SJSA1 (cell line): ENCODE measurements at regions not wholly inside any gene's neighbourhood (a gene's known extent, or its start where the extent isn't known, plus 50 kb on each side); places are given as distances from the start of the nearest gene placed in this dataset.

Experiments
- DNase-seq, 2 experiments: peaks; one replicate each; pipeline ENCODE4 v3.0.0-alpha.2; 2015 to 2020; ENCODE audit warnings: low spot score in 2 of 2, low read depth in 1 of 2
- H3K27ac ChIP-seq: fragments of 250-450 bp; sonication (Bioruptor Pico); 2 replicates; pipeline ENCODE4 v1.5.1; 2020; ENCODE audit warnings: mild to moderate bottlenecking, moderate library complexity
- H3K27me3 ChIP-seq: fragments of 250-450 bp; sonication (Bioruptor Pico); replicated peaks from 2 replicates; pipeline ENCODE4 v1.5.1; 2020; ENCODE audit warnings: mild to moderate bottlenecking, moderate library complexity
- H3K36me3 ChIP-seq: fragments of 250-450 bp; sonication (Bioruptor Pico); 2 replicates; pipeline ENCODE4 v1.5.1; 2020; ENCODE audit warnings: mild to moderate bottlenecking
- H3K4me1 ChIP-seq: fragments of 250-450 bp; sonication (Bioruptor Pico); replicated peaks from 2 replicates; pipeline ENCODE4 v1.6.1; 2021; ENCODE audit warnings: mild to moderate bottlenecking
- H3K4me3 ChIP-seq: fragments of 250-450 bp; sonication (Bioruptor Pico); 2 replicates; pipeline ENCODE4 v1.5.1; 2020; ENCODE audit warnings: mild to moderate bottlenecking
- H3K9me3 ChIP-seq: fragments of 250-450 bp; sonication (Bioruptor Pico); replicated peaks from 2 replicates; pipeline ENCODE4 v1.5.1; 2020; ENCODE audit warnings: mild to moderate bottlenecking

GRCh38 chr18:49663899-49664890 lies 102.3 kb downstream of the LIPG start:
- Histone ChIP-seq H3K4me1 (peaks cover 8% of the 10 kb centered on the region; the same call in 1 of the 2 replicates), H3K9me3 (no peaks in the 10 kb centered on the region), H3K4me3 (no peak overlapping the region), H3K27me3 (no peaks in the 10 kb centered on the region), H3K36me3 (no peaks in the 10 kb centered on the region), H3K27ac (no peak overlapping the region)
- DNase-seq: no peak

GRCh38 chr18:49662506-49662905 lies 100.6 kb downstream of the LIPG start:
- Histone ChIP-seq H3K27me3 (no peaks in the 10 kb centered on the region), H3K4me3 (no peak overlapping the region), H3K27ac (no peak overlapping the region)

GRCh38 chr18:49658823-49659404 lies 97.1 kb downstream of the LIPG start:
- no peak for DNase-seq

More at GRCh38 chr18:49662506-49662905, 100.6 kb downstream of the LIPG start:
- DNase-seq: no peak
- Histone ChIP-seq H3K36me3 (no peaks in the 10 kb centered on the region), H3K4me1 (peaks cover 4% of the 10 kb centered on the region; the same call in 1 of the 2 replicates), H3K9me3 (no peaks in the 10 kb centered on the region)

GRCh38 chr18:49656073-49656692 lies 94.3 kb downstream of the LIPG start:
- Histone ChIP-seq H3K27ac (peak overlapping the region; percentile 69), H3K27me3 (no peaks in the 10 kb centered on the region), H3K4me1 (peaks cover 13% of the 10 kb centered on the region), H3K4me3 (no peak overlapping the region), H3K36me3 (no peaks in the 10 kb centered on the region), H3K9me3 (no peaks in the 10 kb centered on the region)
- DNase-seq: peak; percentile 83 to 87

More at GRCh38 chr18:49658823-49659404, 97.1 kb downstream of the LIPG start:
- no peak overlapping the region for H3K4me3 ChIP-seq
- H3K36me3 ChIP-seq: no peaks in the 10 kb centered on the region
- H3K27ac ChIP-seq: no peak overlapping the region
- H3K9me3 ChIP-seq: no peaks in the 10 kb centered on the region
- H3K27me3 ChIP-seq: no peaks in the 10 kb centered on the region
- H3K4me1 ChIP-seq: peaks cover 13% of the 10 kb centered on the region

- no peak for DNase-seq
- Histone ChIP-seq H3K4me3 (no peak overlapping the region), H3K36me3 (no peaks in the 10 kb centered on the region), H3K27ac (peak overlapping the region; percentile 69), H3K27me3 (no peaks in the 10 kb centered on the region), H3K4me1 (peaks cover 13% of the 10 kb centered on the region), H3K9me3 (no peaks in the 10 kb centered on the region)
Observed at GRCh38 chr18:49655266-49656072, 93.6 kb downstream of the LIPG start.

- DNase-seq: no peak
- Histone ChIP-seq H3K27me3 (no peaks in the 10 kb centered on the region), H3K27ac (no peak overlapping the region), H3K36me3 (no peaks in the 10 kb centered on the region), H3K4me3 (no peak overlapping the region), H3K4me1 (peaks cover 13% of the 10 kb centered on the region), H3K9me3 (no peaks in the 10 kb centered on the region)
Observed at GRCh38 chr18:49654347-49654746, 92.5 kb downstream of the LIPG start.

- peaks cover 13% of the 10 kb centered on the region for H3K4me1 ChIP-seq
- H3K9me3 ChIP-seq: no peaks in the 10 kb centered on the region
- no peak for DNase-seq
- H3K36me3 ChIP-seq: no peaks in the 10 kb centered on the region
- H3K27me3 ChIP-seq: no peaks in the 10 kb centered on the region
- H3K4me3 ChIP-seq: no peak overlapping the region
- H3K27ac ChIP-seq: no peak overlapping the region
Observed at GRCh38 chr18:49652881-49653724, 91.2 kb downstream of the LIPG start.

GRCh38 chr18:49651033-49651432 lies 89.2 kb downstream of the LIPG start:
- no peak for DNase-seq
- H3K4me1 ChIP-seq: peaks cover 18% of the 10 kb centered on the region
- H3K27me3 ChIP-seq: no peaks in the 10 kb centered on the region
- H3K36me3 ChIP-seq: no peaks in the 10 kb centered on the region
- H3K27ac ChIP-seq: no peak overlapping the region
- no peak overlapping the region for H3K4me3 ChIP-seq
- no peaks in the 10 kb centered on the region for H3K9me3 ChIP-seq

GRCh38 chr18:49650426-49650891 lies 88.6 kb downstream of the LIPG start:
- H3K27ac ChIP-seq: no peak overlapping the region
- DNase-seq: no peak

GRCh38 chr18:49648811-49649210 lies 87.0 kb downstream of the LIPG start:
- Histone ChIP-seq H3K36me3 (no peaks in the 10 kb centered on the region), H3K4me1 (peaks cover 22% of the 10 kb centered on the region), H3K27ac (no peak overlapping the region), H3K4me3 (no peak overlapping the region), H3K27me3 (no peaks in the 10 kb centered on the region), H3K9me3 (no peaks in the 10 kb centered on the region)
- no peak for DNase-seq

More at GRCh38 chr18:49650426-49650891, 88.6 kb downstream of the LIPG start:
- Histone ChIP-seq H3K36me3 (no peaks in the 10 kb centered on the region), H3K9me3 (no peaks in the 10 kb centered on the region), H3K27me3 (no peaks in the 10 kb centered on the region), H3K4me1 (peaks cover 18% of the 10 kb centered on the region), H3K4me3 (no peak overlapping the region)
